Stimulated activated CD4-positive, alpha-beta T cell treated with anti-CD3 and anti-CD28 coated beads, Interleukin-2, amount 100 ng/mL, for 48 hours (primary cell): ENCODE measurements at regions not wholly inside any gene's neighbourhood (a gene's known extent, or its start where the extent isn't known, plus 50 kb on each side); places are given as distances from the start of the nearest gene placed in this dataset.
"Not testable (repeated sequence)": the region's sequence is repeated elsewhere in the genome, so short reads cannot be mapped to it uniquely, and the experiment has no call there.

Experiments used
- DNase-seq, 2 donors: peaks; one replicate each; pipeline ENCODE4 v3.0.0-alpha.2; 2020

DNA sequence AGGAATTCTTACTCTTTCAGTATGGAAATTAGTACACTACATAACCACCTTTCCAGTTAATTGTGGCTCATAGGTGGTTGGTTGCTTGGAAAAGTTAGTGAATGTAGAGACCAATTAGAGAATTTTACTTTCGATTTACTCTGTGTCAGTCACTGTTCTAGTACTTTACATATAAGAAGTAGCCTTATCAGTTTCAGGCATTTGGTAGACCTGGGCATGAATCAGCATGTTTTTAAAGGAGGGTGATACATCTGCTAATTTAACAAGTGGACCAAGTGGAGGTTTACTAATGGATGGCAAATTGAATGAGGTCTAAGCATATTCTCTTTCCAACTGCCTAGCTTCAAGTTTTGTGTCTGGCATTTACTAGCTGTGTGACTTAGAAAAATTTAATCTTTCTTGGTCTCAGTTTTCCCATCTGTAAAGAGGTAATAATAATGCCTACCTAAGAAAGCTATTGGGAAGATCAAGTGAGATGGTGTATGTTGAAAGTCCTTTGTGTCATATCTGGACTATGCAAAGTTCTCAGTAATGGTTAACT is 1158.6 kb downstream of the PLA2G4A start:
- DNase-seq = no peak

DNA sequence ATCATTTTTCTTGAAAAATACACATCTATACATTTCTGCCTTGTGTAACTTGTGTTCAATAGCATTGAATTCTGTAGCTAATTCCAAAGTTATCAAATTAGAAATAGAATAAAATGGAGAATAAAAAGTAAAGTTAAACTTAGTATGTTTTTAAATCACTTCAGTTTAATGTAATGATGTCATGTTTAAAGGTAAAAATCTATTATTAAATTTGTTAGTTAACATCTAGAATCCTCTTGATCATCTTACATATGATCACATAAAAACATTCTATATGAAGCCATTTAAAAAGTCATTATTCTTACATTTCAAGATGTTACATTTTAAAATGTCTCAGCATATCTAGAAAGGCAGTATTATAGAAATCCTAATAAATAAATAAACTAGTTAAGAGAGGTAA is 1163.2 kb downstream of the PLA2G4A start:
- DNase-seq = no peak

DNA sequence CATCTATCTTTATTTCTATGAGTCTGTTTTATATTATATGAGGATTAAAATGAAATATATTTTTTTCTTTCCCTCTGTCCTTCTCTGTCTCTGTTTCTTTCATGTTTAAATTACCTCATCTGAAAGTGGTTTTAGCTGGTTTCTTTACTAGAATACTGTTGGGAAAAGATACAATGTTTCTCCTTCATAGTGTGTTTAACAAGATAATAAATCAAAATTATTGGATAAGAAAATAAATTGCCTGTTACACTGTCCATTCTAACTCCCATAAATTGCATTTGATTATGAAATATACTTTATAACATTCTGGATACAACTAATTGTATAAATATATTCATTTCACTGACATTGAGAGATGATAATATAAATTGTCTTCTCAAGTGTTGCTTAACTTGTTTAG is 1168.0 kb downstream of the PLA2G4A start:
- DNase-seq = no peak

DNA sequence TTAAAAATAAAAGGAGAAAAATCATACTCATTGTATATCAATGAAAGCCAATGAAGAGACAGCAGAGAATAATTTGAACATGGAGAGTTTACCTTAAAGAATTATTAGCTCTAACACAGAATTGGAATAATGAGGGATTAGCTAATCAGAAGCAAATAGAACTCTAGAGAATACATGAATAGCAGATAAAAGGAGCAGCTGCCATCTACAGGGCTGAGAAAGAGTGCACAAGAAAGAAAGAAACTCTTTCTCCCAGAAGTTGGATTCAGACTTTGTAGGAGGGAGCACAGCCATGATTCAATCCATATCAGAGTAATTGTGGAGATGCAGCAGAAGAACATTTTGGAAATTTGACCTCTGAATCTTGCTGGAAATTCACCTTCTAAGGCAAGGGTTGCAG is 1171.2 kb downstream of the PLA2G4A start:
- no peak for DNase-seq

DNA sequence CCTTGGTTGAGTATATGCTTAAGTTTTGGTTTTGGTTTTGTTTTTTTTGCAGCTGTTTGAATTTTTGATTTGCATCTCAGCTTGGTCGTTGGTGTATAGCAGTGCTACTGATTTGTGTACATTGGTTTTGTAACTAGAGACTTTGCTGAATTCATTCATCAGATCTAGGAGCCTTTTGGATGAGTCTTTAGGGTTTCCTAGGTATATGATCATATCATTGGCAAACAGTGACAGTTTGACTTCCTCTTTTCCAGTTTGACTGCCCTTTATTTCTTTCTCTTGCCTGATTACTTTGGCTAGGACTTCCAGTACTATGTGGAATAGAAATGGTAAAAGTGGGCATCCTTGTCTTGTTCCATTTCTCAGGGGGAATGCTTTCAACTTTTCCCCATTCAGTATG is 1174.9 kb downstream of the PLA2G4A start:
- not testable (repeated sequence) for DNase-seq

DNA sequence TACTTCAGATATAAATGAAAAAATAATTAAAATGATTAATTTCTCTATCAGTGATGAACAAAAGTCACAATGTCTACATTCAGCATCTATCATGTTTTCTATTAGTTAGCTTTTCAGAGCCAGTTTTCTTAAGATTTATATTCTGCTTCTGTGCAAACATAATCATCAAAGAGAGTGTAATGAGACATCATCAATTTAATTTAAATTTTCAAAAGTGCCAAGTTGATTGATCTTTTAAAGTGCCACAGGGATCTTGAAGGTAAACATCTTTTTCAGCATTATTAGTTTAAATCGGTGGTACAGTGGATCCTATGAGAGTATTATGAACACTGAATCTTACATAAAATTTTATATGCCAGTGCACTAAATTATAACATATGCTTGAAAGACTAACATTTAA is 1176.1 kb downstream of the PLA2G4A start:
- DNase-seq = no peak

DNA sequence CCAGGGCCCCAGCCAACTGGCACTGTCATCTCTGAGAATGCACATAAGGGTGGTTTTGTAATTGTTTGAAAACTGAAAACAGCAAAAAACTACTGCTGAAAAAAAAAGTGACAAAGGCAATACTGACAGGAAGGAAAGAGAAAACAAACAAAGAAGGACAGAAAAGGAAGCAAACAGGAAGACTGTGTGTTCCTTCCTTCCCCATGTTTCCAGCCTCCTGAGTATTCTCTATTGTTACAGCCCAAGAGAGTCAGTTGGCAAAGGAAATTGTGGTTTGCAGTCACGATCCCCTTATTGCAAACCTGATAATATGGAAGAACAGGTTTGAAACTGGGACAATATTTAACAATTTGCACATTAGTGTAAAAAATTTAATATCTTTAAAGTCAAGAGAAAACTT is 1177.6 kb downstream of the PLA2G4A start:
- no peak for DNase-seq

DNA sequence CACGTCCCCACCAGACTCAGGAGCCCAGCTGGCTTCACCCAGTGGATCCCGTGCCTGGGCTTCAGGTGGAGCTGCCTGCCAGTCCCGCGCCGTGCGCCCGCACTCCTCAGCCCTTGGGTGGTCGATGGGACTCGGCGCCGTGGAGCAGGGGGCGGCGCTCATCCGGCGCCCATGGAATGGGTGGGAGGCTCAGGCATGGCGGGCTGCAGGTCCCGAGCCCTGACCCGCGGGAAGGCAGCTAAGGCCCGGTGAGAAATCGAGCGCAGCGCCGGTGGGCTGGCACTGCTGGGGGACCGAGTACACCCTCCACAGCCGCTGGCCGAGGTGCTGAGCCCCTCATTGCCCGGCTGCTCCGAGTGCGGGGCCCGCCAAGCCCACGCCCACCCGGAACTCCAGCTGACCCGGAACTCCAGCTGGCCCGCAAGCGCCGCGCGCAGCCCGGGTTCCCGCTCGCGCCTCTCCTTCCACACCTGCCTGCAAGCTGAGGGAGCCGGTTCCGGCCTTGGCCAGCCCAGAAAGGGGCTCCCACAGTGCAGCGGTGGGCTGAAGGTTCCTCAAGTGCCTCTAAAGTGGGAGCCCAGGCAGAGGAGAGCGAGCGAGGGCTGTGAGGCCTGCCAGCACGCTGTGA is 1184.6 kb downstream of the PLA2G4A start:
- DNase-seq = not testable (repeated sequence)

DNA sequence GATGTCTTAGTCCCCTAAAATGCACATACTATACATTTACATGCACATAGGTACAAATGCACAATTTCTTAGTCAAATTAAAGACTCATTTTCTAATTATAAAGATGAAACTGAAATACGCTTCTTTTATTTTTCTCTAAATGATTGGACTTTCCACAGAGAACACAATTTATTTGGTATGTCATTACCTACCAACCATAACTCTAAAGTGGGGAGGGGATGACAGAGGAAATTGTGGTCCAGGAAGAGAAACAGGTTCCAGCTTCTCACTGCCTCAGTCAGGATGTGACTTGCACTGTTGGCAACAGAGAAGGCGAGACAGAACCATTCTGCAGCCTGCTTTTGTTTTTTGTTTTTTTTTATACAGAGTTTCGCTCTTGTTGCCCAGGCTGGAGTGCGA is 1189.2 kb downstream of the PLA2G4A start:
- no peak for DNase-seq

DNA sequence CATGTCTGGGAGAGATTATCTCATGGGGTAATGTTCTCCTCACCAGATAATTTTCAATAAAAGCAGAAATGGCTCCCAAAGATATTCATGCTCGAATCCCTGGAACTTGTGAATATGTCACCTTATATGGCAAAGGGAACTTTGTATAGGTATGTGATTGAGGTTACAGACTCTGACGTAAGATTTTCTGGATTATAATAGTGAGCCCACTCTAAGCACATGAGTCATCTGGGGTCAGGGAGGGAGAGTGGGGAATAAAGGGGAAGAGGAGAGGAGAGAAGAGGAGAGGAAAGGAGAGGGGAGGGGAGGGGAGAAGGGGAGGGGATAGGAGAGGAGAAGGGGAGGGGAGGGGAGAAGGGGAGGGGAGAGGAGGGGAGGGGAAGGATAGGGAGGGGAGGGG is 1193.9 kb downstream of the PLA2G4A start:
- DNase-seq = no peak

DNA sequence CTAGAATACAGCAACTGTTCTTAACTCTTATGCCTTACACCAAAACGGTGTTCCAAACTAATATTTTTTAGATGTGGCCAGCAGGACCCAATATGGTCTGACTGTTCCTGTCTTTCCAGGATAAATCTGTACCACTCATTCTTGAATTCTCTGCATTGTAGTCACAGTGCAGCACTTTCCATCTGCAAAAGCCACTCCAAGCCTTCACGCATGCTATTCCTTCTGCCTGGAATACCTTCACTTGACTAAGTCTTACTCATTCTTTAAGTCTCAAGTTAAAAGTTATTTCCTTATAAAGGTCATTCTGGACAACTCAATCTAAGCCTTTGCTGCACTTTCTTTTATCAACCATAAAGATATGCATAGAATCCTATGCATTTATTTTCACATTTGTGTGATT is 1194.5 kb downstream of the PLA2G4A start:
- DNase-seq = no peak

DNA sequence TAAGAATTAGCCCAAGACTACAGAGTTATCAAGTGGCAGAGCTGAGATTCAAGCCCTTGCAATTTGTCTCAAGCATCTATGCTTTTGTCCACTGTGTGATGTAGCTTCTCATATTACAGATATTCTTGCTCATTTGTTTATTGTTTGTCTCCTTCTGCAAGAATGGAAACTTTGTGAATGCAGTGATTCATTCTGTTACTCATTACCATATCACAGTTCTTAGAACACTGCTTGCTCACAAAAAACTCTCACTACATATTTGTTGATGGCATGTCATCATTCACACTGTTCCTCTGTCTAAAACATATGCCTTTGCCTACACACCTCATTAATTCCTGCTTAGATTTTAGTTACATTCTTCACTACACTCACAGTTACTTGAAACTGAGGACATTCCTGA is 1198.9 kb downstream of the PLA2G4A start:
- no peak for DNase-seq

DNA sequence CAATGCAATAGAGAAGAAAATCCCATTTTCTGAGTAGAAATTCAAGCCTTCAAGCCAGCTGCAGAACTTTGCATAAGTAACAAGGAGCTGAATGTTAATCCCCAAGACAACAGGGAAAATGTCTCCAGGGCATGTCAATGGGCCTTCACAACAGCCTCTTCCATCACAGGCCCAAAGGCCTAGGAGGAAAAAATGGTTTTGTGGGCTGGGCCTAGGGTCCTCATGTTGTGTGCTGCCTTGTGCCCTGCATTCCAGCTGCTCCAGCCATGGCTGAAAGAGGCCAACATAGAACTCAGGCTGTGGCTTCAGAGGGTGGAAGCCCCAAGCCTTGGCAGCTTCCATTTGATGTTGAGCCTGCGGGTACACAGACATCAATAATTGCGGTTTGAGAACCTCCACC is 1208.8 kb downstream of the PLA2G4A start:
- DNase-seq = not testable (repeated sequence)

DNA sequence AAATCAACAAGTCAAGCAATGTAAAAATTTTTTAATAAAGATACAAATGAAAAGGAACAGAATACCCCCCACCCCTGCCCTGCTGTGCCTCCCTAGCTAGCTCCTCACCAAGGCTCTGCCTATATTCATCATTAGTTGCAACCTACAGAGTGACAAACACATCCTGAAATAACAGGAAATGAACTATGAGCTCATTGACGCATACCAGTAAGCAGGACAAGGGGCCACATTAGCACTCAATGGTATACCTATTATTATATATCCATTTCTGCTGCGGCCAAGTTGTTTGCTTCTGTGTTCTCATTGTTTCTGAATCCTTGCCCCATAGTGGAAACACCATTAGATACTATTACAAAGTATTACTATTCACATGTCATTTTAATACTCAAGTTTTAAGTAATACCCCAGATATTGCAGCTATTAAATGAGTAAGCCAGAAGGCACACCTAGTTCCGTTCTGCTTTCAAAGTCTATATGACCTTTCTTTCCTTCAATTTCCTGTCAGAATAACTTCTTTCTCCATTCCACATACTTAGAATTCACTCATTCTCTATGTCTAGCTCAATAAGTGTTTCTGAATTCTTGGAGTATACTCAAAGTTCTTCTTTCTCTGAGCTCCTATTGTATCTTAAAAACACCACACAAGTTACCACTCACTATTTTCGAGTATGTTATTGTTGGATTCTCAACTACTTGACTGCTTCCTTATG is 1214.9 kb downstream of the PLA2G4A start:
- no peak for DNase-seq

DNA sequence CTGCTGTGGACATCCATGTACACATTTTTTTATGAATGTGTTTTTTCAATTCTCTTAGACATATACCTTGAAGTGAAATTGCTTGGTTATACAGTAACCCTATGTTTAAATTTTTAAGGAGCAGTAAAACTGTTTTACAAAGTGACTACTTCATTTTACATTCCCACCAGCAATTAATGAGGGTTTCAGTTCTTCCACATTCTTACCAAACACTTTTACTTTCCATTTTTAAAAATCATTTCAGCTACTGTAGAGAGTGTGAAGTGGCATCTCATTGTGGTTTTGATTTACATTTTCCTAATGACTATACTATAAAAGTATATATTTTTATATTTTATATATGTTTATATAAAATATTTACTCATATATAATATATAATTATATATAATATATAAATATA is 1221.5 kb downstream of the PLA2G4A start:
- DNase-seq = no peak

DNA sequence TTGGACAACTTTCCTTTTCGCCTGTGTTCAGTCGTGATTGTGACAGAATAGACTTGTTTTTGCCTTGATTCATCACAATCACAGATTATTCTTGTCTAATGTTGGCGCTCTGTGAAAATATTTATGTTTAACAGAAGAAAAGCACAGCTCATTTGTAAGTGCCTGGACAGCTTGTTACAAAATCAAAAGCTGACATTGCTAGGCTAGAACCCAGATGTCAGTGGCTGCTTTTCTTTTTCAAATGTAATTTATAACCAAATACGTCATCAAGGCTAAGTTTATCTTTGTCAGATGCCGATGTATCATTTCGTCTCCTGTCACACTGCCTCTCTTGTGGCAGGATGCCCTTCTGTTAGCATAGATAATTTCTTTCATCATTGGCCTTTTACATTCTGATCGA is 1227.3 kb downstream of the PLA2G4A start:
- DNase-seq = no peak

DNA sequence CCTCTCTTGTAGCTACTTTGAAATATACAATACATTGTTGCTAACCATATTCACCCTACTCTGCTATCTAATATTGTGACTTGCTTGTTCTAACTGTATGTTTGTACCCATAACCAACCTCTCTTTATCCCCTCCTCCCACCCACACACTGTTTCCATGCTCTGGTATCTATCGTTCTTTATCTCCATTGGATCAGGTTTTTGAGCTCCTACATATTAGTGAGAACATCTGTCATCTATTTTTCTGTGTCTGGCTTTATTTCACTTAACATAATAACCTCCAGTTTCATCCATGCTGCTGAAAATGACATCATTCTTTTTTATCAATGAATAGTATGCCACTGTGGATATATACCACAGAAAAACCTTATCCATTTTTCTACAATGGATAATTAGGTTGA is 1230.1 kb downstream of the PLA2G4A start:
- DNase-seq = no peak

DNA sequence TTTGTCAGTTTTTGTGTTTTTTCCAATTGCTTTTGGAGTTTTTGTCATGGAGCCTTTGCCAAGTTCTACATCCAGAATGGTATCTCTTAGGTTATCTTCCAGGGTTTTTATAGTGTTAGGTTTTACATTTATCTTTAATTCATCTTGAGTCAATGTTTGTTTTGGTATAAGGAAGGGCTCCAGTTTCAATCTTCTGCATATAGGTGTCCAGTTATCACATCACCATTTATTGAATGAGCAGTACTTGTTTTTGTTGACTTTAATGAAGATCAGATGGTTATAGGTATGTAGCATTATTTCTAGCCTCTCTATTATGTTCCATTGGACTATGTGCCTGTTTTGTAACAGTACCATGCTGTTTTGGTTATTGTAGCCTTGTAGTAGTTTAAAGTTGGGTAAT is 1233.1 kb downstream of the PLA2G4A start:
- DNase-seq = no peak

DNA sequence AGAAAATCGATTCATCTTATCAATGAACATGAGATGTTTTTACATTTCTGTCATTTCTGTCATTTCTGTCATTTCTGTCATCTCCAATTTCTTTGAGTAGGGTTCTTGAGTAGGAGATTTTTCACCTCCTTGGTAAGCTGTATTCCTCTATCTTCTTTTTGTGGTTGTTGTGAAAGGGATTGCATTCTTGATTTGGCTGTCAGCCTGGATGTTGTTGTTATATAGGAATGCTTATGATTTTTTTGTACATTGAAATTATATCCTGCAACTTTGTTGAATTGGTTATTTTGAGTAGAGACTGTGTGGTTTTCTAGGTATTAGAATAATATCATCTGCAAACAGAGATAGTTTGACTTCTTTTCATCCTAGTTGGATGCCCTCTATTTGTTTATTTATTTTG is 1233.7 kb downstream of the PLA2G4A start:
- no peak for DNase-seq

DNA sequence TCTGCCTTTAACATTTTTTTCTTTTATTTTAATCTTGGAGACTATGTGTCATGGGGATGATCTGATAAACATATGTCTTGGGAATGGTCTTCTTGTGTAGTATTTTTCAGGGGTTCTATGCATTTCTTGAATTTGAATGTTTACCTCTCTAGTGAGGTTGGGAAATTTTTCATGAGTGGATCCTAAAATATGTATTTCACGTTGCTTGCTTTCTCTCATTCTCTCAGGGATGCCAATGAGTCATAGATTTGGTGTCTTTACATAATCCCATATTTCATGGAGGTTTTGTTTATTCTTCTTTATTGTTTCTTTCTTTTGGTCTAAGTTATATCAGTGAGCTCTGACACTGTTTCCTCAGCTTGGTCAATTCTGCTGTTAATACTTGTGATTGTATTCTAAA is 1237.2 kb downstream of the PLA2G4A start:
- no peak for DNase-seq

DNA sequence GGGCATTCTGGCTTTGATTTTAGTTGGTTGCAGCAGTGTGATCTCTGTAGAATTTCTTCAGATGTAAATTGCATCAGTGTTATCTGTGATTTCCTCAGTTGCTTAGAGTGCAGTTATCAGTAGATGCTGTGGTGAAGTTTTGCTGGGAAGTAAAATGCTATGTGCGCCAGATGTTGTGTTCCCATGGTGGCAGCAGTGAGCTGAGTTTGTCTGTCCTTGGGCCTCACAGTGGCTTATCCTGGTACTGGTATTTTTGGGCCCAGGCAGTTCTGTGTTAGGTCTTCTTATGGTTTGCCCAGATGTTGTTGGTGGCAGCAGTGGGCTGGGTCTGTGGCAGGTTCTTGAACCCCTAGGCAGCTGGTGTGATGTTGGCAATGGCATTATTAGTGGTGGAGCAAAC is 1242.1 kb downstream of the PLA2G4A start:
- no peak for DNase-seq

DNA sequence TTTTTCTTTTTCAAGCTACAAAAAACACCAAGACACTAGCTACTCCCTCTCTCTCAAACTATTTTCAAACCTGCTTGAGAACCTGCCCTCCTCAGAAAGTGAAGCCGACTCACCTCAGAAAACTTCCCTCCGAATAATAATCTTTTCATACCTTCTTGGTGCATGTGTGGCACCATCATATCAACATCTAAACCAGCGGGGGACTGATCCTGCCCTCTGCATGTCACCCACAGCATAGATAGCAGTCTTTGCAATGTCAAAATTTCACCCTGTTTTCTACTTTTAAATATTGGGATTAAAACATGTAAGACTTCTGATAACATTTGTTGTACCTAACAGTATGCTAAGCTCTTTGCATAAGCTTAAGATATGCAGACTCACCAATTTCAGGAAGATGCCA is 1260.3 kb downstream of the PLA2G4A start:
- DNase-seq = no peak

DNA sequence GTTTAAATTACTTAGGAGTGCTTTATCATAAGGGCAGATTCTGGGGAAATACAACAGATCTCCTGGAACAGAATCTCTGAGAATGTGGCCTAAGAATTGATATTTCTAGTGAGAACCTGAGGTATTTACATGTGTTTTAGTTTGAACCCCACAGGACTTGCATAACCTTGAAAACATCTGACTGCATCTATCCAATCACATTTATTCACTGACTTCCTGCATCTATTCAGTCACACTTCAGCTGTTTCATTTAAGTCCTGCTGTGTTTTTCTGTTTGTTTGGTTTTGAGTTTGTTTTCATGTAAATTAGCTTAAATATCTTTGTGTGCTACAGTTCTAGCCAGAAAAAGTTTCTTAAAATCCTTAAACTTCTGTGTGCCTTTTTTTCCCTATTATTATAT is 1260.7 kb downstream of the PLA2G4A start:
- DNase-seq = no peak

DNA sequence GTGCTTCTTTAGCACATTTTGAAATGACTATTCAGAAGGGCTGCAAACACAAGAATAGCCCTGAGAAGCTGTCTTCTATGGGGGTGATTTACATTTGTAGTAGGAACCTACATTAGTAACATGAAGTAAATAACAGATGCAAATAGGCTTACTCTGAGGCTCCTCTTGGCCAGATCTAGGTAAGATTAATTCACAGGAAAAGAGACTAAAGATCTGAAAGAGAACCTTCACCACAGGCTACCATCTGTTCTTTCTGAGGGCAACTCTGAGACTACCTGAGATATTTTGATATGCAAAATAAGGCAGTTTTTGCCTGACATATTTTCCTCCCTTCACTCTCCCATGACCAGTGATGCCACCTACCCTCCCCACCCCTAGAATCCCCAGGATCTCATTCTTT is 1267.8 kb downstream of the PLA2G4A start:
- DNase-seq = no peak

DNA sequence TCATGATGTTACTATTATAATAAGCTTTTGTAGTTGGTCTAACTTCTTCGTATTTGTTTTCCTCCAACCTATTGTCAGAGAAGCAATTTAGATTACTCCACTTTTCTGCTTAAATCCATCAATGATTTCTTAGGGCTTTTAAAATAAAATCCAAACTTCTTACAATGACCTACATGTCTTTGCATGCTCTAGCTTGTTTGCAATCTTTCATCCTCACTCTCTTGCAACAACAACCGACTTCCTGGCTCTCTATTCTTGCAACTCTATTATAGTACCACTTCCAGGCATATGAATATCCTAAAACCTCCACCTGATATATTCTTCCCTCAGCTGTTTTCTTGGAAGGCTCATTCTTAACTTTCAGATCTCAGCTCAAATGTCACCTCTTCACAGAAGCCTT is 1288.7 kb downstream of the PLA2G4A start:
- no peak for DNase-seq
